HepG2 (cell line): ENCODE measurements at regions not wholly inside any gene's neighbourhood (a gene's known extent, or its start where the extent isn't known, plus 50 kb on each side); places are given as distances from the start of the nearest gene placed in this dataset.

Experiments
- ATF4 ChIP-seq, 2 experiments: fragments of 450-650 bp in 1 of 2; sonication (generic) in 1 of 2; formaldehyde crosslinking; IDR thresholded peaks; 2 replicates each; pipeline versions ENCODE4 v1.5.0 to v1.8.0; 2020 to 2022; ENCODE audit warnings: mild to moderate bottlenecking in 1 of 2, missing genetic modification reagents in 1 of 2
- BCL6 ChIP-seq: IDR thresholded peaks from 2 replicates; pipeline ENCODE4 v1.6.1; 2016; ENCODE audit warnings: missing genetic modification reagents, missing compliant biosample characterization
- ELF3 ChIP-seq: IDR thresholded peaks from 2 replicates; pipeline ENCODE4 v1.6.1; 2016; ENCODE audit warnings: missing genetic modification reagents, missing compliant biosample characterization
- FOXA3 ChIP-seq: IDR thresholded peaks from 2 replicates; pipeline ENCODE4 v1.6.1; 2016; ENCODE audit warnings: missing genetic modification reagents, missing compliant biosample characterization
- FOXC1 ChIP-seq: sonication (generic); formaldehyde crosslinking; IDR thresholded peaks from 2 replicates; pipeline ENCODE4 v1.8.0; 2022; ENCODE audit warnings: mild to moderate bottlenecking, missing genetic modification reagents, borderline replicate concordance
- FOXP1 ChIP-seq, 2 experiments: fragments of 450-650 bp in 1 of 2; IDR thresholded peaks; 2 replicates each; pipeline ENCODE4 v1.6.1; 2017 to 2018; ENCODE audit warnings: antibody characterized with exemption in 1 of 2
- HHEX ChIP-seq: IDR thresholded peaks from 2 replicates; pipeline ENCODE4 v1.6.1; 2016; ENCODE audit warnings: control low read depth
- HMGXB4 ChIP-seq, 2 experiments: sonication (generic) in 1 of 2; formaldehyde crosslinking in 1 of 2; IDR thresholded peaks; 2 replicates each; pipeline versions ENCODE4 v1.4.0 to v1.6.1; 2018 to 2020; ENCODE audit warnings: missing genetic modification reagents in 2 of 2, borderline replicate concordance in 1 of 2, low read depth in 1 of 2, mild to moderate bottlenecking in 1 of 2, missing biosample characterization in 1 of 2
- HOXA3 ChIP-seq: sonication (generic); formaldehyde crosslinking; IDR thresholded peaks from 2 replicates; pipeline ENCODE4 v1.5.0; 2020; ENCODE audit warnings: missing genetic modification reagents
- JARID2 ChIP-seq: sonication (generic); formaldehyde crosslinking; IDR thresholded peaks from 2 replicates; pipeline ENCODE4 v1.8.1; 2023; ENCODE audit warnings: missing genetic modification reagents, inconsistent platforms; ENCODE audit not compliant: insufficient replicate concordance
- PHB2 ChIP-seq: fragments of 450-650 bp; IDR thresholded peaks from 2 replicates; pipeline ENCODE4 v1.6.1; 2018; ENCODE audit not compliant: partially characterized antibody
- REL ChIP-seq: sonication (generic); formaldehyde crosslinking; conservative IDR thresholded peaks from 2 replicates; pipeline ENCODE4 v1.8.0; 2022; ENCODE audit warnings: mild to moderate bottlenecking, missing genetic modification reagents, moderate library complexity
- SMAD9 ChIP-seq: sonication (generic); formaldehyde crosslinking; IDR thresholded peaks from 2 replicates; pipeline ENCODE4 v1.5.1; 2020; ENCODE audit warnings: mild to moderate bottlenecking, missing genetic modification reagents
- SOX13 ChIP-seq, 3 experiments: fragments of 450-650 bp in 1 of 3; sonication (generic) in 1 of 3; formaldehyde crosslinking in 1 of 3; IDR thresholded peaks in 2 of 3; conservative IDR thresholded peaks in 1 of 3; 2 replicates each; pipeline versions ENCODE4 v1.5.0 to v1.6.1; 2016 to 2020; ENCODE audit warnings: antibody characterized with exemption in 1 of 3, mild to moderate bottlenecking in 1 of 3, missing compliant biosample characterization in 1 of 3, missing genetic modification reagents in 1 of 3, moderate library complexity in 1 of 3
- TBX3 ChIP-seq: fragments of 450-650 bp; IDR thresholded peaks from 2 replicates; pipeline ENCODE4 v1.6.1; 2017; ENCODE audit warnings: antibody characterized with exemption, mild to moderate bottlenecking, inconsistent platforms, borderline replicate concordance
- TOPORS ChIP-seq: sonication (generic); formaldehyde crosslinking; IDR thresholded peaks from 2 replicates; pipeline ENCODE4 v1.8.0; 2023; ENCODE audit warnings: mild to moderate bottlenecking, missing genetic modification reagents
- ZNF143 ChIP-seq: sonication (generic); formaldehyde crosslinking; IDR thresholded peaks from 2 replicates; pipeline ENCODE4 v1.4.0; 2020; ENCODE audit warnings: missing genetic modification reagents
- ZNF510 ChIP-seq: sonication (generic); formaldehyde crosslinking; IDR thresholded peaks from 2 replicates; pipeline ENCODE4 v1.4.0; 2020; ENCODE audit warnings: low read depth, mild to moderate bottlenecking, missing genetic modification reagents
- ZNF543 ChIP-seq: sonication (generic); formaldehyde crosslinking; IDR thresholded peaks from 2 replicates; pipeline ENCODE4 v1.4.0; 2020; ENCODE audit warnings: mild to moderate bottlenecking, missing genetic modification reagents
- ZXDC ChIP-seq: sonication (generic); formaldehyde crosslinking; IDR thresholded peaks from 2 replicates; pipeline ENCODE4 v1.5.0; 2020; ENCODE audit warnings: mild to moderate bottlenecking, missing genetic modification reagents
- TF ChIP-seq, protein P1 (sequence below): sonication (generic); formaldehyde crosslinking; IDR thresholded peaks from 2 replicates; pipeline ENCODE4 v1.5.1; 2020; ENCODE audit warnings: mild to moderate bottlenecking, missing genetic modification reagents, moderate library complexity

- no peak for TF ChIP-seq TOPORS (CRISPR knock-in tag)
- TF ChIP-seq ZNF510 (CRISPR knock-in tag) = no peak
- no peak for TF ChIP-seq SMAD9 (CRISPR knock-in tag)
- peak; percentile 77 for TF ChIP-seq TBX3
- peak; percentile 89 for TF ChIP-seq BCL6 (CRISPR knock-in tag)
- TF ChIP-seq ZNF143 = no peak
- no peak for TF ChIP-seq REL (CRISPR knock-in tag)
- no peak for TF ChIP-seq ZNF543 (CRISPR knock-in tag)
- TF ChIP-seq SOX13 (IDR thresholded peaks at IDR 0.05) = peak; percentile 75
- TF ChIP-seq SOX13 (CRISPR knock-in tag; conservative IDR thresholded peaks at IDR 0.05 in 1 of 2, IDR thresholded peaks at IDR 0.05 in 1 of 2) = peak in 1 of 2 experiments; percentile 93; a peak in 2 of 4 replicates
- TF ChIP-seq ELF3 (CRISPR knock-in tag) = no peak
- TF ChIP-seq HHEX (CRISPR knock-in tag) = no peak
- TF ChIP-seq FOXP1 (IDR thresholded peaks at IDR 0.05) = no peak
- TF ChIP-seq FOXP1 (CRISPR knock-in tag; IDR thresholded peaks at IDR 0.05) = peak; percentile 71
- peak; percentile 68 for TF ChIP-seq FOXA3
- no peak for TF ChIP-seq FOXC1
- no peak for TF ChIP-seq HOXA3 (CRISPR knock-in tag)
- 0 out of 4 replicates have a peak, but pooled peaks of 1 of the 2 experiments have one; percentile 20 for TF ChIP-seq ATF4 (CRISPR knock-in tag; IDR thresholded peaks at IDR 0.05)
- TF ChIP-seq ZXDC (CRISPR knock-in tag) = no peak
- TF ChIP-seq JARID2 = no peak
- TF ChIP-seq PHB2 = no peak
- TF ChIP-seq, protein P1, sequence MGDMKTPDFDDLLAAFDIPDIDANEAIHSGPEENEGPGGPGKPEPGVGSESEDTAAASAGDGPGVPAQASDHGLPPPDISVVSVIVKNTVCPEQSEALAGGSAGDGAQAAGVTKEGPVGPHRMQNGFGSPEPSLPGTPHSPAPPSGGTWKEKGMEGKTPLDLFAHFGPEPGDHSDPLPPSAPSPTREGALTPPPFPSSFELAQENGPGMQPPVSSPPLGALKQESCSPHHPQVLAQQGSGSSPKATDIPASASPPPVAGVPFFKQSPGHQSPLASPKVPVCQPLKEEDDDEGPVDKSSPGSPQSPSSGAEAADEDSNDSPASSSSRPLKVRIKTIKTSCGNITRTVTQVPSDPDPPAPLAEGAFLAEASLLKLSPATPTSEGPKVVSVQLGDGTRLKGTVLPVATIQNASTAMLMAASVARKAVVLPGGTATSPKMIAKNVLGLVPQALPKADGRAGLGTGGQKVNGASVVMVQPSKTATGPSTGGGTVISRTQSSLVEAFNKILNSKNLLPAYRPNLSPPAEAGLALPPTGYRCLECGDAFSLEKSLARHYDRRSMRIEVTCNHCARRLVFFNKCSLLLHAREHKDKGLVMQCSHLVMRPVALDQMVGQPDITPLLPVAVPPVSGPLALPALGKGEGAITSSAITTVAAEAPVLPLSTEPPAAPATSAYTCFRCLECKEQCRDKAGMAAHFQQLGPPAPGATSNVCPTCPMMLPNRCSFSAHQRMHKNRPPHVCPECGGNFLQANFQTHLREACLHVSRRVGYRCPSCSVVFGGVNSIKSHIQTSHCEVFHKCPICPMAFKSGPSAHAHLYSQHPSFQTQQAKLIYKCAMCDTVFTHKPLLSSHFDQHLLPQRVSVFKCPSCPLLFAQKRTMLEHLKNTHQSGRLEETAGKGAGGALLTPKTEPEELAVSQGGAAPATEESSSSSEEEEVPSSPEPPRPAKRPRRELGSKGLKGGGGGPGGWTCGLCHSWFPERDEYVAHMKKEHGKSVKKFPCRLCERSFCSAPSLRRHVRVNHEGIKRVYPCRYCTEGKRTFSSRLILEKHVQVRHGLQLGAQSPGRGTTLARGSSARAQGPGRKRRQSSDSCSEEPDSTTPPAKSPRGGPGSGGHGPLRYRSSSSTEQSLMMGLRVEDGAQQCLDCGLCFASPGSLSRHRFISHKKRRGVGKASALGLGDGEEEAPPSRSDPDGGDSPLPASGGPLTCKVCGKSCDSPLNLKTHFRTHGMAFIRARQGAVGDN (CRISPR knock-in tag) = no peak
- no peak for TF ChIP-seq HMGXB4 (CRISPR knock-in tag; IDR thresholded peaks at IDR 0.05; ENCODE audit: borderline replicate concordance in 1 of 2, low read depth in 1 of 2)
Measured at GRCh38 chr6:82097676-82098075, 149.9 kb downstream of the IBTK start (continued).
